Endothelial cell of umbilical vein (primary cell): ENCODE measurements at regions not wholly inside any gene's neighbourhood (a gene's known extent, or its start where the extent isn't known, plus 50 kb on each side); places are given as distances from the start of the nearest gene placed in this dataset.

Experiments
- POLR2A ChIP-seq: IDR thresholded peaks from 2 replicates; pipeline ENCODE4 v1.6.1; 2012; ENCODE audit warnings: low read depth, mild to moderate bottlenecking, control low read depth, low read length
- TF ChIP-seq, protein P1 (sequence below), 2 donors: IDR thresholded peaks; 1 replicate in 1 of 2; 2 replicates in 1 of 2; pipeline ENCODE4 v1.5.1; 2011; ENCODE audit warnings: low read length in 2 of 2, mild to moderate bottlenecking in 2 of 2, moderate library complexity in 2 of 2, control low read depth in 1 of 2, inconsistent platforms in 1 of 2, low read depth in 1 of 2; ENCODE audit not compliant: insufficient read depth in 1 of 2; ENCODE audit errors: extremely low read depth in 1 of 2

DNA sequence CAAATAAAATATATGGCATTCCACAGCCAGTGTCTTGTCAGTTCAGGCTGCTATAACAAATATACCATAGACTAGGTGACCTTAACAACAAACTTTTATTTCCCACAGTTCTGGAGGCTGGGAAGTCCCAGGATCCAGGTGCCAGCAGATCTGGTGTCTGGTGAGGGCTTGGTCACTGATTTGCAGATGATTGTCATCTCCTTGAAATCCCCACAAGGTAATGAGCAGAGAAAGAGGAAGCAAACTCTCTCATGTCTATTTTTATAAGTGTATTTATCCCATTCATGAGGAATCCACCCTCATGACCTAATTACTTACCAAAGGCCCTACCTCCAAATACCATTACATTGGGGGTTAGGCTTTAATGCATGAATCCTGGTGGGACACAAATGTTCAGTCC, 663.2 kb downstream of the TLR4 start:
- no peak for TF ChIP-seq POLR2A
- TF ChIP-seq, protein P1, sequence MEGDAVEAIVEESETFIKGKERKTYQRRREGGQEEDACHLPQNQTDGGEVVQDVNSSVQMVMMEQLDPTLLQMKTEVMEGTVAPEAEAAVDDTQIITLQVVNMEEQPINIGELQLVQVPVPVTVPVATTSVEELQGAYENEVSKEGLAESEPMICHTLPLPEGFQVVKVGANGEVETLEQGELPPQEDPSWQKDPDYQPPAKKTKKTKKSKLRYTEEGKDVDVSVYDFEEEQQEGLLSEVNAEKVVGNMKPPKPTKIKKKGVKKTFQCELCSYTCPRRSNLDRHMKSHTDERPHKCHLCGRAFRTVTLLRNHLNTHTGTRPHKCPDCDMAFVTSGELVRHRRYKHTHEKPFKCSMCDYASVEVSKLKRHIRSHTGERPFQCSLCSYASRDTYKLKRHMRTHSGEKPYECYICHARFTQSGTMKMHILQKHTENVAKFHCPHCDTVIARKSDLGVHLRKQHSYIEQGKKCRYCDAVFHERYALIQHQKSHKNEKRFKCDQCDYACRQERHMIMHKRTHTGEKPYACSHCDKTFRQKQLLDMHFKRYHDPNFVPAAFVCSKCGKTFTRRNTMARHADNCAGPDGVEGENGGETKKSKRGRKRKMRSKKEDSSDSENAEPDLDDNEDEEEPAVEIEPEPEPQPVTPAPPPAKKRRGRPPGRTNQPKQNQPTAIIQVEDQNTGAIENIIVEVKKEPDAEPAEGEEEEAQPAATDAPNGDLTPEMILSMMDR (IDR thresholded peaks at IDR 0.05; ENCODE audit: extremely low read depth in 1 of 2, insufficient read depth in 1 of 2, low read depth in 1 of 2, low read length in 2 of 2), result no peak
